Hepatocyte (in vitro differentiated cells): ENCODE measurements at regions not wholly inside any gene's neighbourhood (a gene's known extent, or its start where the extent isn't known, plus 50 kb on each side); places are given as distances from the start of the nearest gene placed in this dataset.

Experiments
- CTCF ChIP-seq: fragments of 200-600 bp; sonication (generic); IDR thresholded peaks from 2 replicates; pipeline ENCODE4 v1.5.1; 2016; ENCODE audit warnings: antibody characterized with exemption, mild to moderate bottlenecking; ENCODE audit not compliant: poor library complexity
- EZH2 ChIP-seq: fragments of 200-600 bp; sonication (generic); IDR thresholded peaks from 2 replicates; pipeline ENCODE4 v1.6.1; 2016; ENCODE audit warnings: antibody characterized with exemption, mild to moderate bottlenecking, borderline replicate concordance
- EZH2phosphoT487 ChIP-seq: fragments of 200-600 bp; sonication (generic); IDR thresholded peaks from one replicate; pipeline ENCODE4 v1.6.1; 2018; ENCODE audit warnings: antibody characterized with exemption, mild to moderate bottlenecking, low read depth, moderate library complexity; ENCODE audit not compliant: unreplicated experiment, severe bottlenecking

GRCh38 chr5:133715216-133715615 is 102.9 kb upstream of the FSTL4 start:
- TF ChIP-seq EZH2 (no peak), EZH2phosphoT487 (no peak), CTCF (no peak)
